OCI-LY7 (cell line): ENCODE measurements at regions not wholly inside any gene's neighbourhood (a gene's known extent, or its start where the extent isn't known, plus 50 kb on each side); places are given as distances from the start of the nearest gene placed in this dataset.

Experiments
- BruUV-seq: library from RNA; stranded (reverse); fragments of 400-500 nt; replicated peaks from 2 replicates; lab custom pipeline; 2021; lab: Mats Ljungman, UMichigan
- CTCF ChIA-PET: fragments of 300-600 bp; sonication (Branson Sonifier 250); formaldehyde crosslinking; loops from one replicate; lab custom pipeline; 2022; ENCODE audit warnings: antibody characterized with exemption; ENCODE audit not compliant: unreplicated experiment; lab: Charles Lee
- POLR2A ChIA-PET: fragments of 300-600 bp; sonication (Branson Sonifier 250); formaldehyde crosslinking; loops from one replicate; lab custom pipeline; 2022; ENCODE audit warnings: antibody characterized with exemption; lab: Charles Lee
- DNase-seq: peaks from one replicate; pipeline ENCODE4 v3.0.0-alpha.2; 2015; ENCODE audit warnings: low spot score
- H2AFZ ChIP-seq: fragments of 200-600 bp; sonication (generic), shearing (Covaris generic); 2 replicates; pipeline ENCODE4 v1.6.1; 2014; ENCODE audit warnings: mild to moderate bottlenecking, antibody characterized with exemption, low read length, moderate library complexity
- H3K27ac ChIP-seq: fragments of 200-600 bp; sonication (generic); 2 replicates; pipeline ENCODE4 v1.5.1; 2014; ENCODE audit warnings: mixed run types, low read depth, mild to moderate bottlenecking, moderate library complexity, low read length, inconsistent platforms; ENCODE audit not compliant: poor library complexity, severe bottlenecking
- H3K36me3 ChIP-seq: fragments of 200-600 bp; sonication (generic); 2 replicates; pipeline ENCODE4 v1.6.1; 2014; ENCODE audit warnings: mild to moderate bottlenecking, antibody characterized with exemption, low read length, moderate library complexity, mixed read lengths; ENCODE audit not compliant: insufficient read depth
- H3K4me1 ChIP-seq: fragments of 200-600 bp; sonication (generic); 2 replicates; pipeline ENCODE4 v1.5.1; 2014; ENCODE audit warnings: mild to moderate bottlenecking, low read length; ENCODE audit not compliant: insufficient read depth, poor library complexity, severe bottlenecking
- H3K4me2 ChIP-seq: fragments of 200-600 bp; sonication (generic); 2 replicates; pipeline ENCODE4 v1.6.1; 2014; ENCODE audit warnings: mild to moderate bottlenecking, low read length
- H3K4me3 ChIP-seq: fragments of 200-600 bp; sonication (generic); 2 replicates; pipeline ENCODE4 v1.5.1; 2014; ENCODE audit warnings: mild to moderate bottlenecking, low read depth, low read length; ENCODE audit not compliant: poor library complexity, severe bottlenecking
- H3K79me2 ChIP-seq: fragments of 200-600 bp; sonication (generic); 2 replicates; pipeline ENCODE4 v1.6.1; 2016; ENCODE audit warnings: low read depth, mild to moderate bottlenecking, low read length, moderate library complexity, mixed read lengths; ENCODE audit not compliant: insufficient read depth
- H3K9me2 ChIP-seq: fragments of 200-600 bp; sonication (generic); 2 replicates; pipeline ENCODE4 v1.6.1; 2016; ENCODE audit warnings: mild to moderate bottlenecking, low read length, mixed read lengths; ENCODE audit not compliant: insufficient read depth
- H3K9me3 ChIP-seq: fragments of 200-600 bp; sonication (generic); 2 replicates; pipeline ENCODE4 v1.6.1; 2014; ENCODE audit warnings: mild to moderate bottlenecking, mixed run types, low read length, mixed read lengths
- H4K20me1 ChIP-seq: fragments of 200-600 bp; sonication (generic); 2 replicates; pipeline ENCODE4 v1.6.1; 2014; ENCODE audit warnings: mild to moderate bottlenecking, antibody characterized with exemption, low read length, moderate library complexity, mixed read lengths; ENCODE audit not compliant: insufficient read depth
- EZH2phosphoT487 ChIP-seq: fragments of 200-600 bp; sonication (generic); IDR thresholded peaks from 2 replicates; pipeline ENCODE4 v1.6.1; 2018; ENCODE audit warnings: low read depth, borderline replicate concordance, mild to moderate bottlenecking, mixed run types, antibody characterized with exemption, low read length, moderate library complexity, mixed read lengths
- intact Hi-C: fragments of 100-400 bp; cut with micrococcal nuclease; formaldehyde crosslinking; loops from one replicate; pipeline ENCODE4 v1.10.0; 2022; ENCODE audit not compliant: unreplicated experiment
- TF ChIP-seq, protein P1 (sequence below): fragments of 200-600 bp; sonication (generic); conservative IDR thresholded peaks from 2 replicates; pipeline ENCODE4 v1.5.1; 2014; ENCODE audit warnings: mild to moderate bottlenecking, antibody characterized with exemption, low read length, moderate library complexity, mixed read lengths

DNA sequence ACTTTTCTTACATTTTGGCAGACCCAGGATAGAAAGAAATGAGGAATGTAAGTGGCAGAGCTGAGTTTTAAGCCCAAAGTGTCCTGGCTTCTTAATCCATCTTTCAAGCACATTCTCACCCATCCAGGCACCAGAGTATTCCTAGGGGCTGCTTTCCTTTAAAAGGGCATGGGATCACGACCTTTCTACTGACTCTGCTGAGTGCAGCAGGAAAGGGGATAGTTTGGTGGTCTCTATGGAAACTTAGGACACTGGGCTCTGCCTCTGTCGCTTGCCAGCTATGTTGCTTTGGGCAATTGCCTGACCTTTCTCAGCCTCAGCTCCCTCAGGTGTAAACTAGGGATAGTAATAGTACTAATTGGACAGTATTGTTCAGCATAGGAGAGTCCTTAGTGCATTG, 458.4 kb downstream of the PDCD6IP start:
- no peaks in the 10 kb centered on the region for H3K9me3 ChIP-seq
- intact Hi-C loops, result no loop called here
- no peak overlapping the region for H3K27ac ChIP-seq
- no peaks in the 10 kb centered on the region for H3K9me2 ChIP-seq
- CTCF ChIA-PET, result no interaction called here
- TF ChIP-seq, protein P1, sequence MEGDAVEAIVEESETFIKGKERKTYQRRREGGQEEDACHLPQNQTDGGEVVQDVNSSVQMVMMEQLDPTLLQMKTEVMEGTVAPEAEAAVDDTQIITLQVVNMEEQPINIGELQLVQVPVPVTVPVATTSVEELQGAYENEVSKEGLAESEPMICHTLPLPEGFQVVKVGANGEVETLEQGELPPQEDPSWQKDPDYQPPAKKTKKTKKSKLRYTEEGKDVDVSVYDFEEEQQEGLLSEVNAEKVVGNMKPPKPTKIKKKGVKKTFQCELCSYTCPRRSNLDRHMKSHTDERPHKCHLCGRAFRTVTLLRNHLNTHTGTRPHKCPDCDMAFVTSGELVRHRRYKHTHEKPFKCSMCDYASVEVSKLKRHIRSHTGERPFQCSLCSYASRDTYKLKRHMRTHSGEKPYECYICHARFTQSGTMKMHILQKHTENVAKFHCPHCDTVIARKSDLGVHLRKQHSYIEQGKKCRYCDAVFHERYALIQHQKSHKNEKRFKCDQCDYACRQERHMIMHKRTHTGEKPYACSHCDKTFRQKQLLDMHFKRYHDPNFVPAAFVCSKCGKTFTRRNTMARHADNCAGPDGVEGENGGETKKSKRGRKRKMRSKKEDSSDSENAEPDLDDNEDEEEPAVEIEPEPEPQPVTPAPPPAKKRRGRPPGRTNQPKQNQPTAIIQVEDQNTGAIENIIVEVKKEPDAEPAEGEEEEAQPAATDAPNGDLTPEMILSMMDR, result no peak
- no peak for TF ChIP-seq EZH2phosphoT487
- no peak overlapping the region for H3K4me2 ChIP-seq
- H4K20me1 ChIP-seq, result no peaks in the 10 kb centered on the region
- POLR2A ChIA-PET, result interaction anchor here (1.5 kb wide), 1 partner anchor 10 kb away, joined by 3 read pairs; no protein-coding TSS in a partner anchor
- BruUV-seq, result no TSS peak
- no peaks in the 10 kb centered on the region for H3K79me2 ChIP-seq
- H2AFZ ChIP-seq, result no peak overlapping the region
- no peak for DNase-seq
- no peak overlapping the region for H3K4me3 ChIP-seq
- H3K4me1 ChIP-seq, result no peaks in the 10 kb centered on the region
- no peaks in the 10 kb centered on the region for H3K36me3 ChIP-seq

DNA sequence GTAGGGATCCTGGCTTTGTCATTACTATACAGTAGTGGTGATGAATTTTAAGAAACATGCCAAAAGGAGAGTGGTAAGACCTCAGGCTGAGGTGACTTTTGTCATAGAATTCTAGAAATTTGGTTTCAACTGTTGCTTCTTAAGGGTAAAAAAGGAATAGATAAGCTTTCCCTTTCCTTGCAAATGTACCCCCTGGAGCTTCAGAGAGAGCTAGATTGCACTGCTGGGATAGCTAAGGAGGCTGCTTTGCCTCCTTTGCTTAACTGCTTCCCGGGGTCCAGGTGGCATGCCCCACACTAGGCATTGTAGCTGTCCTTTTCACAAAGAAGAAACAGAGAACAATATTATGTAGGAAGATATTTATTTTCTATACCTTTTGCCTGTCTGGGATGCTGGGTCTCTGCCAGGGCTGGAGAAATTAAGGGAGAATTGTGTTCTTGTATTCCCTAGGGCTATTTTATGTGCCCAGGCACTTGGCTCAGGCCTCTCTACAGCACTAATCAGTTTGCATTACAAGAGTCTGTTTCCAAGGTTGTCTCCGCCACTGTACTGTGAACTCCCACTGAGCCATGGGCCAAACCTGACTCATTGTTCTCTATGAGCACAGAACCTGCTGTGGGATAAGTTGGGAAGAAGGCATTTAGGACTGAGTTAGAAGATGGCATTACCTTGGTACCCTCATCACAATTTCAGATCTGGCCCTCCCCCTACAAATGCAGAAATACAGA, 460.0 kb downstream of the PDCD6IP start:
- Histone ChIP-seq H3K9me3 (no peaks in the 10 kb centered on the region), H3K79me2 (no peaks in the 10 kb centered on the region), H3K4me3 (no peak overlapping the region), H3K27ac (no peak overlapping the region), H3K4me1 (no peaks in the 10 kb centered on the region), H2AFZ (no peak overlapping the region), H3K36me3 (no peaks in the 10 kb centered on the region), H4K20me1 (no peaks in the 10 kb centered on the region), H3K4me2 (no peak overlapping the region), H3K9me2 (no peaks in the 10 kb centered on the region)
- intact Hi-C loops, result no loop called here
- BruUV-seq, result no TSS peak
- ChIA-PET CTCF (no interaction called here), POLR2A (interaction anchor here (3.9 kb wide), 1 partner anchor 10 kb away, joined by 18 read pairs; no protein-coding TSS in a partner anchor)
- DNase-seq, result no peak
- TF ChIP-seq, protein P1, result no peak
- no peak for TF ChIP-seq EZH2phosphoT487
